Mesenteric fat pad (tissue), 1 donor: ENCODE measurements at regions not wholly inside any gene's neighbourhood (a gene's known extent, or its start where the extent isn't known, plus 50 kb on each side); places are given as distances from the start of the nearest gene placed in this dataset.
"Not testable (repeated sequence)": the region's sequence is repeated elsewhere in the genome, so short reads cannot be mapped to it uniquely, and the experiment has no call there.

Experiments
- DNase-seq: peaks from one replicate; pipeline ENCODE4 v3.0.0-alpha.2; 2020; ENCODE audit warnings: low spot score
- donor health status: DM: yes; HTN: yes; CAD: no.

GRCh38 chr4:123133397-123134050 is 211.1 kb upstream of the NUDT6 start:
- DNase-seq = no peak

GRCh38 chr4:123144616-123145015 is 222.2 kb upstream of the NUDT6 start:
- no peak for DNase-seq

GRCh38 chr4:123158576-123158975 is 236.2 kb upstream of the NUDT6 start:
- no peak for DNase-seq

GRCh38 chr4:123159479-123159878 is 237.1 kb upstream of the NUDT6 start:
- DNase-seq = no peak

GRCh38 chr4:123162859-123163258 is 233.7 kb upstream of the SPRY1 start:
- DNase-seq = no peak

GRCh38 chr4:123163501-123163900 is 233.1 kb upstream of the SPRY1 start:
- no peak for DNase-seq

- DNase-seq = no peak
Observed at GRCh38 chr4:123166023-123166422, 230.6 kb upstream of the SPRY1 start.

GRCh38 chr4:123167931-123168330 is 228.7 kb upstream of the SPRY1 start:
- no peak for DNase-seq

GRCh38 chr4:123168812-123169211 is 227.8 kb upstream of the SPRY1 start:
- DNase-seq = no peak

- no peak for DNase-seq
Observed at GRCh38 chr4:123170843-123171242, 225.8 kb upstream of the SPRY1 start.

- DNase-seq = no peak
Observed at GRCh38 chr4:123176605-123177004, 220.0 kb upstream of the SPRY1 start.

GRCh38 chr4:123182289-123182688 is 214.3 kb upstream of the SPRY1 start:
- DNase-seq = no peak

- no peak for DNase-seq
Observed at GRCh38 chr4:123183308-123183707, 213.3 kb upstream of the SPRY1 start.

GRCh38 chr4:123183754-123184153 is 212.8 kb upstream of the SPRY1 start:
- not testable (repeated sequence) for DNase-seq

GRCh38 chr4:123186731-123187130 is 209.9 kb upstream of the SPRY1 start:
- DNase-seq = no peak

- DNase-seq = no peak
Observed at GRCh38 chr4:123190176-123190575, 206.4 kb upstream of the SPRY1 start.

- no peak for DNase-seq
Observed at GRCh38 chr4:123191728-123192127, 204.9 kb upstream of the SPRY1 start.

- DNase-seq = no peak
Observed at GRCh38 chr4:123193802-123194367, 202.7 kb upstream of the SPRY1 start.

- DNase-seq = no peak
Observed at GRCh38 chr4:123198706-123199105, 197.9 kb upstream of the SPRY1 start.

- no peak for DNase-seq
Observed at GRCh38 chr4:123200051-123200940, 196.3 kb upstream of the SPRY1 start.

GRCh38 chr4:123204737-123205136 is 191.9 kb upstream of the SPRY1 start:
- DNase-seq = no peak

- DNase-seq = no peak
Observed at GRCh38 chr4:123206016-123206415, 190.6 kb upstream of the SPRY1 start.
